ENCODE measurements at regions not wholly inside any gene's neighbourhood (a gene's known extent, or its start where the extent isn't known, plus 50 kb on each side); places are given as distances from the start of the nearest gene placed in this dataset.

DNA sequence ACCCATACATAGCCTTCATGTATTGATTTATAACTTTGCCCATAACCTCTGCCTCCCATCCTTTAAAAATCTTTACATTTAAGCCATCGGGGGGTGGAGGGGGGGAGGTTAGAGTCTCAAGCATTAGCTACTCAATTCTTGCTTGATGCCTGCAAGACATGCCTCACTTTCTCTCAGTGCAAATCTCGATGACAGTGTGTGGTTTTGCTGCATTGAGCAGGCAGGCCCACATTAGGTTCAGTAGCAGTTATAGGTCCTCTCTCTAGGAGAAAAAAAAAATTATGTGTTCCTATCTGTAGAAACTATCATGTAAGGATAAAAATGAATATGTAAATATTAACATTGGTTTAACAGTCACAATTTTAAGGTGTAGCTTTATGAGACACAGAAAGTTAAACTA, 314.0 kb upstream of the ANO3 start:
- TF ChIP-seq SPI1 (IDR thresholded peaks at IDR 0.05; ENCODE audit: borderline replicate concordance, low read depth): no peak
- no peak for TF ChIP-seq GABPA (IDR thresholded peaks at IDR 0.05; ENCODE audit: low read depth)
- TF ChIP-seq, protein P1, sequence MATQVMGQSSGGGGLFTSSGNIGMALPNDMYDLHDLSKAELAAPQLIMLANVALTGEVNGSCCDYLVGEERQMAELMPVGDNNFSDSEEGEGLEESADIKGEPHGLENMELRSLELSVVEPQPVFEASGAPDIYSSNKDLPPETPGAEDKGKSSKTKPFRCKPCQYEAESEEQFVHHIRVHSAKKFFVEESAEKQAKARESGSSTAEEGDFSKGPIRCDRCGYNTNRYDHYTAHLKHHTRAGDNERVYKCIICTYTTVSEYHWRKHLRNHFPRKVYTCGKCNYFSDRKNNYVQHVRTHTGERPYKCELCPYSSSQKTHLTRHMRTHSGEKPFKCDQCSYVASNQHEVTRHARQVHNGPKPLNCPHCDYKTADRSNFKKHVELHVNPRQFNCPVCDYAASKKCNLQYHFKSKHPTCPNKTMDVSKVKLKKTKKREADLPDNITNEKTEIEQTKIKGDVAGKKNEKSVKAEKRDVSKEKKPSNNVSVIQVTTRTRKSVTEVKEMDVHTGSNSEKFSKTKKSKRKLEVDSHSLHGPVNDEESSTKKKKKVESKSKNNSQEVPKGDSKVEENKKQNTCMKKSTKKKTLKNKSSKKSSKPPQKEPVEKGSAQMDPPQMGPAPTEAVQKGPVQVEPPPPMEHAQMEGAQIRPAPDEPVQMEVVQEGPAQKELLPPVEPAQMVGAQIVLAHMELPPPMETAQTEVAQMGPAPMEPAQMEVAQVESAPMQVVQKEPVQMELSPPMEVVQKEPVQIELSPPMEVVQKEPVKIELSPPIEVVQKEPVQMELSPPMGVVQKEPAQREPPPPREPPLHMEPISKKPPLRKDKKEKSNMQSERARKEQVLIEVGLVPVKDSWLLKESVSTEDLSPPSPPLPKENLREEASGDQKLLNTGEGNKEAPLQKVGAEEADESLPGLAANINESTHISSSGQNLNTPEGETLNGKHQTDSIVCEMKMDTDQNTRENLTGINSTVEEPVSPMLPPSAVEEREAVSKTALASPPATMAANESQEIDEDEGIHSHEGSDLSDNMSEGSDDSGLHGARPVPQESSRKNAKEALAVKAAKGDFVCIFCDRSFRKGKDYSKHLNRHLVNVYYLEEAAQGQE (IDR thresholded peaks at IDR 0.05; ENCODE audit: insufficient replicate concordance, low read depth): no peak
- TF ChIP-seq POLR2AphosphoS5 (IDR thresholded peaks at IDR 0.05; ENCODE audit: low read depth): no peak
